GM19239 (cell line): ENCODE measurements at regions not wholly inside any gene's neighbourhood (a gene's known extent, or its start where the extent isn't known, plus 50 kb on each side); places are given as distances from the start of the nearest gene placed in this dataset.

Experiments used
- DNase-seq: peaks from one replicate; pipeline ENCODE4 v3.0.0; 2011; ENCODE audit warnings: low spot score; ENCODE audit not compliant: insufficient read length
- FAIRE-seq: peaks from 2 replicates; lab custom pipeline; 2011; peaks lifted over from hg19 to GRCh38; lab: Jason Lieb, UNC

- DNase-seq = no peak
- no peak for FAIRE-seq
Measured at GRCh38 chr16:63082101-63082500, 1045.9 kb upstream of the CDH8 start.

- FAIRE-seq = no peak
- no peak for DNase-seq
Measured at GRCh38 chr16:63080746-63081145, 1044.5 kb upstream of the CDH8 start.

GRCh38 chr16:63069047-63069446 is 1032.8 kb upstream of the CDH8 start:
- FAIRE-seq (no peak), DNase-seq (no peak)

GRCh38 chr16:63067141-63067540 is 1030.9 kb upstream of the CDH8 start:
- DNase-seq (no peak), FAIRE-seq (no peak)

- FAIRE-seq (no peak), DNase-seq (no peak)
Measured at GRCh38 chr16:63066552-63066951, 1030.3 kb upstream of the CDH8 start.

GRCh38 chr16:63061319-63061718 is 1025.1 kb upstream of the CDH8 start:
- DNase-seq (no peak), FAIRE-seq (no peak)

GRCh38 chr16:63059676-63060075 is 1023.4 kb upstream of the CDH8 start:
- FAIRE-seq = no peak

GRCh38 chr16:63057341-63057740 is 1021.1 kb upstream of the CDH8 start:
- FAIRE-seq = no peak

More at GRCh38 chr16:63059676-63060075, 1023.4 kb upstream of the CDH8 start:
- no peak for DNase-seq

GRCh38 chr16:63050391-63050790 is 1014.2 kb upstream of the CDH8 start:
- DNase-seq (no peak), FAIRE-seq (no peak)

More at GRCh38 chr16:63057341-63057740, 1021.1 kb upstream of the CDH8 start:
- DNase-seq = no peak

- DNase-seq (no peak), FAIRE-seq (no peak)
Measured at GRCh38 chr16:63038397-63039106, 1002.3 kb upstream of the CDH8 start.

- no peak for FAIRE-seq
Measured at GRCh38 chr16:63037761-63038396, 1001.6 kb upstream of the CDH8 start.

GRCh38 chr16:63018581-63019223 is 982.5 kb upstream of the CDH8 start:
- FAIRE-seq = no peak

More at GRCh38 chr16:63037761-63038396, 1001.6 kb upstream of the CDH8 start:
- no peak for DNase-seq

GRCh38 chr16:63008688-63009087 is 972.5 kb upstream of the CDH8 start:
- FAIRE-seq (no peak), DNase-seq (no peak)

More at GRCh38 chr16:63018581-63019223, 982.5 kb upstream of the CDH8 start:
- no peak for DNase-seq

- FAIRE-seq (no peak), DNase-seq (no peak)
Measured at GRCh38 chr16:63005356-63005755, 969.1 kb upstream of the CDH8 start.

GRCh38 chr16:62989480-62989879 is 953.2 kb upstream of the CDH8 start:
- DNase-seq (no peak), FAIRE-seq (no peak)

GRCh38 chr16:62985722-62986121 is 949.5 kb upstream of the CDH8 start:
- no peak for FAIRE-seq
- DNase-seq = no peak

GRCh38 chr16:62978451-62978850 is 942.2 kb upstream of the CDH8 start:
- no peak for FAIRE-seq

GRCh38 chr16:62977876-62978275 is 941.6 kb upstream of the CDH8 start:
- DNase-seq (no peak), FAIRE-seq (no peak)

More at GRCh38 chr16:62978451-62978850, 942.2 kb upstream of the CDH8 start:
- no peak for DNase-seq

- FAIRE-seq = no peak
- no peak for DNase-seq
Measured at GRCh38 chr16:62974424-62974823, 938.2 kb upstream of the CDH8 start.

GRCh38 chr16:62970851-62971250 is 934.6 kb upstream of the CDH8 start:
- DNase-seq = no peak
- no peak for FAIRE-seq

GRCh38 chr16:62969711-62970318 is 933.6 kb upstream of the CDH8 start:
- FAIRE-seq = no peak
- no peak for DNase-seq
